Heart left ventricle (tissue), 16 donors: ENCODE measurements at regions not wholly inside any gene's neighbourhood (a gene's known extent, or its start where the extent isn't known, plus 50 kb on each side); places are given as distances from the start of the nearest gene placed in this dataset.

Experiments used
- ATAC-seq, 4 donors: fragments of 200-7000 bp; cut with Tn5 transposase; one replicate each; pipeline ENCODE4 v1.9.1; 2020 to 2022; ENCODE audit warnings: moderate library complexity in 4 of 4, mild to moderate bottlenecking in 3 of 4, moderate number of reproducible peaks in 1 of 4
- DNase-seq, 5 donors: peaks; one replicate each; pipeline ENCODE4 v3.0.0-alpha.2; 2020
- H3K27ac ChIP-seq, 12 donors: fragments of 200-600 bp; sonication (generic) in 4 of 12; one replicate each; pipeline versions ENCODE4 v1.5.0 to v1.8.0; 2016 to 2022; ENCODE audit warnings: mild to moderate bottlenecking in 2 of 12
- H3K27me3 ChIP-seq, 9 donors: fragments of 200-600 bp; sonication (generic) in 2 of 9; one replicate each; pipeline versions ENCODE4 v1.5.1 to v1.8.0; 2016 to 2022; ENCODE audit warnings: mild to moderate bottlenecking in 3 of 9
- H3K36me3 ChIP-seq, 9 donors: fragments of 200-600 bp; sonication (generic) in 2 of 9; one replicate each; pipeline versions ENCODE4 v1.5.0 to v1.8.0; 2018 to 2022; ENCODE audit warnings: mild to moderate bottlenecking in 2 of 9
- H3K4me1 ChIP-seq, 12 donors: fragments of 200-600 bp; sonication (generic) in 4 of 12; one replicate each; pipeline versions ENCODE4 v1.5.0 to v1.8.0; 2016 to 2022; ENCODE audit warnings: mild to moderate bottlenecking in 3 of 12
- H3K4me3 ChIP-seq, 12 donors: fragments of 200-600 bp; sonication (generic) in 4 of 12; one replicate each; pipeline versions ENCODE4 v1.5.0 to v1.8.0; 2017 to 2022; ENCODE audit warnings: mild to moderate bottlenecking in 9 of 12, moderate library complexity in 4 of 12
- H3K9me3 ChIP-seq, 12 donors: fragments of 200-600 bp; sonication (generic) in 4 of 12; one replicate each; pipeline versions ENCODE4 v1.5.0 to v1.8.0; 2016 to 2022; ENCODE audit warnings: mild to moderate bottlenecking in 1 of 12
- POLR2A ChIP-seq, 2 donors: fragments of 450-650 bp; IDR thresholded peaks; one replicate each; pipeline ENCODE4 v1.6.1; 2017; ENCODE audit warnings: antibody characterized with exemption in 2 of 2, mild to moderate bottlenecking in 2 of 2, moderate library complexity in 2 of 2
- WGBS, 4 donors: extraction: QIAGEN DNeasy Blood & Tissue Kit in 2 of 4; methylation state at CpG; one replicate each; pipeline versions ENCODE4 v1.1.5 to v1.1.7; 2013 to 2018; 5-methylcytosine and 5-hydroxymethylcytosine counted together
- intact Hi-C, 10 donors: fragments of 100-400 bp; cut with DNase I; formaldehyde crosslinking; loops; one replicate each; pipeline versions ENCODE4 v1.11.1 to v1.14.2; 2022
- TF ChIP-seq, protein P1 (sequence below), 12 donors: fragments of 200-600 bp; sonication (generic) in 4 of 12; IDR thresholded peaks; one replicate each; pipeline versions ENCODE4 v1.5.0 to v1.8.0; 2018 to 2022; ENCODE audit warnings: antibody characterized with exemption in 12 of 12, mild to moderate bottlenecking in 5 of 12
- donor health status: ischemic (EF 13 %, LVEDD 7.1; RV severe dilation, severe dysfunction).
- donor health status: healthy with polysubstance abuse.
- donor health status: DM: no; HTN: yes; CAD: no.
- donor health status: DM: no; HTN: no; CAD: no.
- donor health status: ischemic (EF 25% LVEDD 6.9; RV normal size, moderate dysfunction).
- donor health status: ischemic (EF 25% LVEDD 5.7; RV mildly dilated, moderate dysfunction).
- donor health status: healthy.
- donor health status: DM: yes; HTN: yes; CAD: no.
- donor health status: ischemic (EF 35%, LVEDD 5.7; RV mildly dilated, moderate dysfunction).
- donor health status: nonischemic (EF 11% LVEDD 7.7; RV severe dilation, severe dysfunction).
- donor health status: DM: yes; HTN: yes; CAD: no.
- donor health status: PGD.
- donor health status: ischemic (EF 29% LVEDD 5.4; RV normal size, mild dysfunction).
- donor health status: nonischemic (EF 23%, LVEDD 6.1; RV moderate dilation, normal function).

DNA sequence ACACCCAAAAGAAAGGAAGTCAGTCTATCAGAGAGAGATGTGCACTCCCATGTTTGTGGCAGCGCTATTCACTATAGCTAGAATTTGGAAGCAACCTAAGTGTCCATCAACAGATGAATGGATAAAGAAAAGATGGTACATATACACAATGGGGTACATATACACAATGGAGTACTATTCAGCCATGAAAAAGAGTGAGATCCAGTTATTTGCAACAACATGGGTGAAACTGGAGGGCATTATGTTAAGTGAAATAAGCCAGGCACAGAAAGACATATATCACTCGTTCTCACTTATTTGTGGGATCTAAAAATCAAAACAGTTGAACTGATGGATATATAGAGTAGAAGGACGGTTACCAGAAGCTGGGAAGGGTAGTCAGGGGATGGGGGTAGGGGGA lies 99.9 kb upstream of the ZNF516 start:
- intact Hi-C loops, result no loop called here
- Histone ChIP-seq H3K36me3 (no peaks in the 10 kb centered on the region), H3K27ac (no peak overlapping the region), H3K9me3 (no peaks in the 10 kb centered on the region), H3K4me1 (no peaks in the 10 kb centered on the region), H3K4me3 (no peak overlapping the region), H3K27me3 (peaks cover 0 to 48% (median 9%) of the 10 kb centered on the region in 9 donors)
- no peak for TF ChIP-seq POLR2A (IDR thresholded peaks at IDR 0.05)
- TF ChIP-seq, protein P1, sequence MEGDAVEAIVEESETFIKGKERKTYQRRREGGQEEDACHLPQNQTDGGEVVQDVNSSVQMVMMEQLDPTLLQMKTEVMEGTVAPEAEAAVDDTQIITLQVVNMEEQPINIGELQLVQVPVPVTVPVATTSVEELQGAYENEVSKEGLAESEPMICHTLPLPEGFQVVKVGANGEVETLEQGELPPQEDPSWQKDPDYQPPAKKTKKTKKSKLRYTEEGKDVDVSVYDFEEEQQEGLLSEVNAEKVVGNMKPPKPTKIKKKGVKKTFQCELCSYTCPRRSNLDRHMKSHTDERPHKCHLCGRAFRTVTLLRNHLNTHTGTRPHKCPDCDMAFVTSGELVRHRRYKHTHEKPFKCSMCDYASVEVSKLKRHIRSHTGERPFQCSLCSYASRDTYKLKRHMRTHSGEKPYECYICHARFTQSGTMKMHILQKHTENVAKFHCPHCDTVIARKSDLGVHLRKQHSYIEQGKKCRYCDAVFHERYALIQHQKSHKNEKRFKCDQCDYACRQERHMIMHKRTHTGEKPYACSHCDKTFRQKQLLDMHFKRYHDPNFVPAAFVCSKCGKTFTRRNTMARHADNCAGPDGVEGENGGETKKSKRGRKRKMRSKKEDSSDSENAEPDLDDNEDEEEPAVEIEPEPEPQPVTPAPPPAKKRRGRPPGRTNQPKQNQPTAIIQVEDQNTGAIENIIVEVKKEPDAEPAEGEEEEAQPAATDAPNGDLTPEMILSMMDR (IDR thresholded peaks at IDR 0.05), result no peak
- DNase-seq (no peak), ATAC-seq (no peak)
- WGBS, 4 donors, result 84 to 96% (median 89%) methylated on average over 3 of the region's 3 CpGs

DNA sequence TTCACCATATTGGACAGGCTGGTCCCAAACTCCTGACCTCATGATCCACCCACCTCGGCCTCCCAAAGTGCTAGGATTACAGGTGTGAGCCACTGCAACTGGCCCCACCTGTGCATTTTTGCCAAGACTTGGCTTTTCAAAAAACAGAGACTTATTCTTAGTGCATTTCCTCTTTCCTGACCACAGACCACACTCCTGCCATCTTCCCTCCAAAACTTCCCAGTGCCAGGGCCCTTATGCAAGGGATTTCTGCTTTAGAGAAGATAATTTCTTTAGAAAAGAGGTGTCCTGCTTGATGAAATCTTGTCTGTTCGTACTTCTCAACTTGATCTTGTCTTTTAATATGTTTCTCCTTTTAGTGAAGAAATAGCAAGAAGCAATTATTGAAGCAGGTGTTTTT lies 98.8 kb upstream of the ZNF516 start:
- no peak overlapping the region for H3K4me3 ChIP-seq
- WGBS, 4 donors, result 81 to 92% (median 88%) methylated on average over 2 of the region's 2 CpGs
- no peak for ATAC-seq

DNA sequence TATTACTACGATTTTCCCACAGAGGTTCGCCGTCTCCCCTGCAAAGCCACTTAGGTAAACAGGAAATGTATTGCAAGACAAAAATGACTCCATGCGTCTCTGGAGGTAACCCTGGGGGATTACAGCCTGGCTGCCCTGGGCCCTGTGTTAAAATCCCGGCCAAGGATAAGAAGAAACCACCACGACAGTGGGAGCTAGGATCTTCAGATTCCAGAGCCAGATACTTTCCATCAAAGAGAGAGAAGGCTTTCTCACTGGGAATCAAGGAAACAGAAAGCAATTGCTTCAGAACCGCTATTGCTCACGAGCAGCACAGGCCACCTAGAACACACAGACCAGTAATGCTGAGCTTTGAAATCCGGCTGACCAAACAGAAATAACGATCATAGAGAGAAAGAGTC lies 97.9 kb upstream of the ZNF516 start:
- Histone ChIP-seq H3K36me3 (no peaks in the 10 kb centered on the region), H3K27me3 (peaks cover 0 to 49% (median 15%) of the 10 kb centered on the region in 9 donors), H3K9me3 (no peaks in the 10 kb centered on the region), H3K4me3 (no peak overlapping the region), H3K4me1 (peaks cover 0 to 15% (median 0%) of the 10 kb centered on the region in 12 donors), H3K27ac (no peak overlapping the region)
- DNase-seq (no peak), ATAC-seq (no peak)
- 23 to 36% (median 32%) methylated on average over 10 of the region's 10 CpGs for WGBS, 4 donors
- no peak for TF ChIP-seq POLR2A (IDR thresholded peaks at IDR 0.05)
- intact Hi-C loops, result no loop called here

More for the DNA sequence above, 98.8 kb upstream of the ZNF516 start:
- DNase-seq, result no peak
- Histone ChIP-seq H3K9me3 (no peaks in the 10 kb centered on the region), H3K4me1 (peaks cover 0 to 9% (median 0%) of the 10 kb centered on the region in 12 donors), H3K27me3 (peaks cover 0 to 49% (median 12%) of the 10 kb centered on the region in 9 donors), H3K27ac (no peak overlapping the region), H3K36me3 (no peaks in the 10 kb centered on the region)
- intact Hi-C loops, result no loop called here
- TF ChIP-seq, protein P1 (IDR thresholded peaks at IDR 0.05), result no peak
- TF ChIP-seq POLR2A (IDR thresholded peaks at IDR 0.05), result no peak

- 56 to 67% (median 61%) methylated on average over 4 to 6 of the region's 6 CpGs for WGBS, 4 donors
- Histone ChIP-seq H3K27ac (no peak overlapping the region), H3K27me3 (peaks cover 0 to 49% (median 15%) of the 10 kb centered on the region in 9 donors), H3K36me3 (no peaks in the 10 kb centered on the region), H3K4me3 (no peak overlapping the region), H3K4me1 (peaks cover 0 to 15% (median 0%) of the 10 kb centered on the region in 12 donors), H3K9me3 (no peaks in the 10 kb centered on the region)
- TF ChIP-seq, protein P1 (IDR thresholded peaks at IDR 0.05), result no peak
- no peak for TF ChIP-seq POLR2A (IDR thresholded peaks at IDR 0.05)
- no peak for ATAC-seq
- DNase-seq, result no peak
- intact Hi-C loops, result no loop called here
Measured at GRCh38 chr18:76592096-76592495, 97.1 kb upstream of the ZNF516 start.

DNA sequence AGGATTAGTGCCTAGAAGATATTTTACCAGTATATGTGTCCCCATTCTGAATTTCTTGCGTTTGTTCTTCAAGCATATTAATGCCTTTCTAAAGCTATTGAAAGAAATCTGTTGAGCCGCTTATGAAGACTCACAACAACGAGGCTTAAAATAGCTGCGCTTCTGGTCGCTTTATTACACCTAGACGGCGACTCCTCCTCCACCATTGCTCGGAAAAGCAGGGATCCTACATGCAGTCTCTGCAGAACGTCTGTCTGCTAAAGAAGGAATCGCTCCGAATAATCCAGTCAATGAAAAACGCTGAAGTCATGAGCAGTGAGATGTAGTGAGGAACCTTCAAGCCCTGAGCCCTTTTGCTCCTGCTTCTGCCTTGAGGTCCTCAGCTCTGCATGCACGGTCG lies 94.8 kb upstream of the ZNF516 start:
- peaks cover 0 to 46% (median 12%) of the 10 kb centered on the region in 9 donors for H3K27me3 ChIP-seq
- intact Hi-C loops, result no loop called here
- H3K27ac ChIP-seq, result no peak overlapping the region
- H3K4me3 ChIP-seq, result no peak overlapping the region
- 73 to 81% (median 75%) methylated on average over 13 to 14 of the region's 14 CpGs for WGBS, 4 donors
- H3K9me3 ChIP-seq, result no peaks in the 10 kb centered on the region
- DNase-seq, result no peak
- TF ChIP-seq, protein P1 (IDR thresholded peaks at IDR 0.05), result no peak
- no peak for TF ChIP-seq POLR2A (IDR thresholded peaks at IDR 0.05)
- H3K36me3 ChIP-seq, result no peaks in the 10 kb centered on the region
- ATAC-seq, result no peak
- peaks cover 0 to 15% (median 0%) of the 10 kb centered on the region in 12 donors for H3K4me1 ChIP-seq
